ENCODE measurements at regions not wholly inside any gene's neighbourhood (a gene's known extent, or its start where the extent isn't known, plus 50 kb on each side); places are given as distances from the start of the nearest gene placed in this dataset.

GRCh38 chr16:73315645-73316044 lies 267.7 kb upstream of the ZFHX3 start:
- no peaks in the 10 kb centered on the region for H3K9me3 ChIP-seq (ENCODE audit: control insufficient read depth, insufficient read depth, low read depth, low read length)
- ChIA-PET CTCF (no interaction called here), POLR2A (no interaction called here)
- TF ChIP-seq CTCF (IDR thresholded peaks at IDR 0.05) (no peak), SIN3A (IDR thresholded peaks at IDR 0.05; ENCODE audit: borderline replicate concordance, insufficient read depth, low read depth, low read length) (no peak), REST (IDR thresholded peaks at IDR 0.05; ENCODE audit: insufficient read depth in 1 of 2, low read depth in 2 of 2, low read length in 1 of 2) (no peak), POLR2AphosphoS5 (IDR thresholded peaks at IDR 0.05; ENCODE audit: low read depth, low read length) (no peak)
- BruUV-seq (replicated peaks), result no TSS peak
- intact Hi-C loops (cut with micrococcal nuclease; ENCODE audit: unreplicated experiment), result no loop called here
- H3K27ac ChIP-seq (ENCODE audit: low read length), result no peak overlapping the region
- in situ Hi-C loops (cut with HindIII; ENCODE audit: low pct_unique_long_range_greater_than_20kb, low sequenced_read_pairs), result no loop called here
- ATAC-seq (no peak), DNase-seq (ENCODE audit: low read depth, low spot score) (no peak)
- H3K27me3 ChIP-seq (ENCODE audit: control insufficient read depth, insufficient read depth, low read length), result peaks cover 1% of the 10 kb centered on the region; the same call in 1 of the 2 replicates
- no peak overlapping the region for H3K4me3 ChIP-seq (ENCODE audit: low read depth in 2 of 2, low read length in 2 of 2)
- H3K36me3 ChIP-seq (ENCODE audit: control insufficient read depth, insufficient read depth, low read length), result no peaks in the 10 kb centered on the region
- H3K4me1 ChIP-seq (ENCODE audit: control insufficient read depth, insufficient read depth, low read length), result no peaks in the 10 kb centered on the region

GRCh38 chr16:73313950-73314349 lies 266.0 kb upstream of the ZFHX3 start:
- in situ Hi-C loops (cut with HindIII; ENCODE audit: low pct_unique_long_range_greater_than_20kb, low sequenced_read_pairs), result no loop called here
- CTCF ChIA-PET, result no interaction called here
- no TSS peak for BruUV-seq (replicated peaks)

More at GRCh38 chr16:73313950-73314349, 266.0 kb upstream of the ZFHX3 start:
- ATAC-seq (no peak), DNase-seq (ENCODE audit: low read depth, low spot score) (no peak)
- no peaks in the 10 kb centered on the region for H3K4me1 ChIP-seq (ENCODE audit: control insufficient read depth, insufficient read depth, low read length)
- TF ChIP-seq POLR2AphosphoS5 (IDR thresholded peaks at IDR 0.05; ENCODE audit: low read depth, low read length) (no peak), REST (IDR thresholded peaks at IDR 0.05; ENCODE audit: insufficient read depth in 1 of 2, low read depth in 2 of 2, low read length in 1 of 2) (no peak), SIN3A (IDR thresholded peaks at IDR 0.05; ENCODE audit: borderline replicate concordance, insufficient read depth, low read depth, low read length) (no peak), TCF7L2 (IDR thresholded peaks at IDR 0.05; ENCODE audit: low read depth, low read length) (no peak), CTCF (IDR thresholded peaks at IDR 0.05) (no peak)
- no peaks in the 10 kb centered on the region for H3K36me3 ChIP-seq (ENCODE audit: control insufficient read depth, insufficient read depth, low read length)
- POLR2A ChIA-PET, result no interaction called here
- no peak overlapping the region for H3K27ac ChIP-seq (ENCODE audit: low read length)
- intact Hi-C loops (cut with micrococcal nuclease; ENCODE audit: unreplicated experiment), result no loop called here
- H3K4me3 ChIP-seq (ENCODE audit: low read depth in 2 of 2, low read length in 2 of 2), result no peak overlapping the region
- H3K9me3 ChIP-seq (ENCODE audit: control insufficient read depth, insufficient read depth, low read depth, low read length), result no peaks in the 10 kb centered on the region
- no peaks in the 10 kb centered on the region for H3K27me3 ChIP-seq (ENCODE audit: control insufficient read depth, insufficient read depth, low read length)

All from Panc1 (cell line).